ENCODE measurements at regions not wholly inside any gene's neighbourhood (a gene's known extent, or its start where the extent isn't known, plus 50 kb on each side); places are given as distances from the start of the nearest gene placed in this dataset.

GRCh38 chr3:174784206-174784934 is 74.8 kb upstream of the NAALADL2 start:
- Histone ChIP-seq H3K9ac (ENCODE audit: insufficient read depth, low read length, poor library complexity, severe bottlenecking) (no peak overlapping the region), H3K36me3 (replicated peaks in 1 of 2; ENCODE audit: control insufficient read depth in 1 of 2, insufficient read depth in 2 of 2, low read length in 2 of 2) (no peaks in the 10 kb centered on the region), H3K9me3 (replicated peaks in 1 of 2; ENCODE audit: control insufficient read depth in 1 of 2, insufficient read depth in 1 of 2, low read length in 2 of 2) (peaks cover 0 to 3% of the 10 kb centered on the region in 2 donors), H3K27me3 (ENCODE audit: control insufficient read depth in 2 of 2, insufficient read depth in 2 of 2, low read length in 2 of 2) (no peaks in the 10 kb centered on the region), H3K4me2 (replicated peaks; ENCODE audit: extremely low read depth, low read length, poor library complexity, severe bottlenecking) (no peak overlapping the region), H3K4me3 (replicated peaks in 1 of 3; ENCODE audit: low read depth in 2 of 3, low read length in 3 of 3) (no peak overlapping the region), H3K79me2 (ENCODE audit: insufficient read depth, low read length) (no peaks in the 10 kb centered on the region), H3K27ac (ENCODE audit: low read depth in 1 of 2, low read length in 2 of 2) (no peak overlapping the region), H2AFZ (ENCODE audit: insufficient read depth, low read depth, low read length, poor library complexity, severe bottlenecking) (no peak overlapping the region), H3K4me1 (ENCODE audit: control insufficient read depth in 1 of 2, insufficient read depth in 2 of 2, low read length in 2 of 2) (no peaks in the 10 kb centered on the region), H4K20me1 (ENCODE audit: insufficient read depth, low read length) (no peaks in the 10 kb centered on the region)
- DNase-seq, result no peak
- H3K4me3 Mint-ChIP-seq, result no peak overlapping the region
- 78% methylated on average over 1 of the region's 4 CpGs for WGBS (ENCODE audit: insufficient coverage)
- H3K27me3 Mint-ChIP-seq (ENCODE audit: low read depth in 3 of 3), result no peaks in the 10 kb centered on the region
- no peaks in the 10 kb centered on the region for H3K36me3 Mint-ChIP-seq
- intact Hi-C loops (cut with micrococcal nuclease), result no loop called here
- H3K27ac Mint-ChIP-seq, result no peak overlapping the region
- TF ChIP-seq, protein P1, sequence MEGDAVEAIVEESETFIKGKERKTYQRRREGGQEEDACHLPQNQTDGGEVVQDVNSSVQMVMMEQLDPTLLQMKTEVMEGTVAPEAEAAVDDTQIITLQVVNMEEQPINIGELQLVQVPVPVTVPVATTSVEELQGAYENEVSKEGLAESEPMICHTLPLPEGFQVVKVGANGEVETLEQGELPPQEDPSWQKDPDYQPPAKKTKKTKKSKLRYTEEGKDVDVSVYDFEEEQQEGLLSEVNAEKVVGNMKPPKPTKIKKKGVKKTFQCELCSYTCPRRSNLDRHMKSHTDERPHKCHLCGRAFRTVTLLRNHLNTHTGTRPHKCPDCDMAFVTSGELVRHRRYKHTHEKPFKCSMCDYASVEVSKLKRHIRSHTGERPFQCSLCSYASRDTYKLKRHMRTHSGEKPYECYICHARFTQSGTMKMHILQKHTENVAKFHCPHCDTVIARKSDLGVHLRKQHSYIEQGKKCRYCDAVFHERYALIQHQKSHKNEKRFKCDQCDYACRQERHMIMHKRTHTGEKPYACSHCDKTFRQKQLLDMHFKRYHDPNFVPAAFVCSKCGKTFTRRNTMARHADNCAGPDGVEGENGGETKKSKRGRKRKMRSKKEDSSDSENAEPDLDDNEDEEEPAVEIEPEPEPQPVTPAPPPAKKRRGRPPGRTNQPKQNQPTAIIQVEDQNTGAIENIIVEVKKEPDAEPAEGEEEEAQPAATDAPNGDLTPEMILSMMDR (IDR thresholded peaks at IDR 0.05), result no peak
- peaks cover 0 to 13% (median 5%) of the 10 kb centered on the region in 7 donors for H3K9me3 Mint-ChIP-seq
- no peaks in the 10 kb centered on the region for H3K4me1 Mint-ChIP-seq

DNA sequence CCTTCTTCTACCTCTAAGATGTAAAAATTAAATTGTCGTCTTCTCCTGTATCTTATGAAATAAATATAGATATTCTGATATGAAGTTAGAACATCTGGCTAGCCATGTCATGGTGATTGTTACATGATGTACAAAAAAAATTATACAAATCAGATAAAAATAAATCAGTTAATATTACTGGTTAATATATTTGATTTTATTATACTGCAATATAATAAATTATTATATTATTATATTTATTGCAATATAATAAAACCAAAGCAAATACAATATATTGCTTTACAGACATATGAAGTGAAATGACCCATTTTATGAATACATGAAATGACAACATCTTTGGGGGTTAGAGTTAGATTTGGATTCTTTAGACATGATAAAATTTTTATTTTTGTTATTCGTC is 72.3 kb upstream of the NAALADL2 start:
- intact Hi-C loops (cut with micrococcal nuclease), result no loop called here
- WGBS (ENCODE audit: insufficient coverage), result no CpG with 5 or more reads among the region's 2 CpGs

More for the DNA sequence above, 72.3 kb upstream of the NAALADL2 start:
- H3K9me3 Mint-ChIP-seq, result peaks cover 0 to 4% (median 2%) of the 10 kb centered on the region in 7 donors
- Histone ChIP-seq H3K4me2 (replicated peaks; ENCODE audit: extremely low read depth, low read length, poor library complexity, severe bottlenecking) (no peak overlapping the region), H3K27me3 (ENCODE audit: control insufficient read depth in 2 of 2, insufficient read depth in 2 of 2, low read length in 2 of 2) (no peaks in the 10 kb centered on the region), H3K9ac (ENCODE audit: insufficient read depth, low read length, poor library complexity, severe bottlenecking) (no peak overlapping the region), H3K79me2 (ENCODE audit: insufficient read depth, low read length) (no peaks in the 10 kb centered on the region), H3K9me3 (replicated peaks in 1 of 2; ENCODE audit: control insufficient read depth in 1 of 2, insufficient read depth in 1 of 2, low read length in 2 of 2) (peaks cover 0 to 3% of the 10 kb centered on the region in 2 donors), H2AFZ (ENCODE audit: insufficient read depth, low read depth, low read length, poor library complexity, severe bottlenecking) (no peak overlapping the region), H3K27ac (ENCODE audit: low read depth in 1 of 2, low read length in 2 of 2) (no peak overlapping the region), H3K4me1 (ENCODE audit: control insufficient read depth in 1 of 2, insufficient read depth in 2 of 2, low read length in 2 of 2) (no peaks in the 10 kb centered on the region), H3K36me3 (replicated peaks in 1 of 2; ENCODE audit: control insufficient read depth in 1 of 2, insufficient read depth in 2 of 2, low read length in 2 of 2) (no peaks in the 10 kb centered on the region), H4K20me1 (ENCODE audit: insufficient read depth, low read length) (no peaks in the 10 kb centered on the region), H3K4me3 (replicated peaks in 1 of 3; ENCODE audit: low read depth in 2 of 3, low read length in 3 of 3) (no peak overlapping the region)
- no peak for DNase-seq
- no peaks in the 10 kb centered on the region for H3K4me1 Mint-ChIP-seq
- TF ChIP-seq, protein P1 (IDR thresholded peaks at IDR 0.05), result no peak
- no peak overlapping the region for H3K4me3 Mint-ChIP-seq
- no peak overlapping the region for H3K27ac Mint-ChIP-seq
- no peaks in the 10 kb centered on the region for H3K36me3 Mint-ChIP-seq
- H3K27me3 Mint-ChIP-seq (ENCODE audit: low read depth in 3 of 3), result no peaks in the 10 kb centered on the region
